HG03280 (cell line): ENCODE measurements at regions not wholly inside any gene's neighbourhood (a gene's known extent, or its start where the extent isn't known, plus 50 kb on each side); places are given as distances from the start of the nearest gene placed in this dataset.

Experiments
- ATAC-seq: cut with Tn5 transposase; IDR thresholded peaks from one replicate; pipeline ENCODE4 v1.9.1; 2021; ENCODE audit warnings: mild to moderate bottlenecking, moderate library complexity; ENCODE audit not compliant: unreplicated experiment

DNA sequence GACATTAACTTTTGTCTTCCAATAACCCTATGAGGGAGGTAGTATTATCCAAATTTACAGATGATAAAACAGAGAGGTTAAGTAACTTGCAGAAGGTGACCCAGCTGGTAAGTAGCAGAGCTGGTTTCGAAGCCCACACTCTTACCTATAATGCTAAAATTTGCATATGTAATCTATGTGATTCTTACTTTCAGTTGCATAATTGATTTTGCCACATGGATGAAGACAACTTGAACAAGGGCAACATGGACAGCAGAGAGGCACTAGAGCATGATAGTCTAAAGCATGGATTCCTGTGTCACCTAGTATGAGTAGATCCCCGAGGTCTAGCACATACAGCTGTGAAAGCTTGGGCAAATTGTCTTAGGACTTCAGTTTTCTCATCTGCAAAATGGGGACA lies 117.6 kb upstream of the DTNBP1 start:
- ATAC-seq: no peak

DNA sequence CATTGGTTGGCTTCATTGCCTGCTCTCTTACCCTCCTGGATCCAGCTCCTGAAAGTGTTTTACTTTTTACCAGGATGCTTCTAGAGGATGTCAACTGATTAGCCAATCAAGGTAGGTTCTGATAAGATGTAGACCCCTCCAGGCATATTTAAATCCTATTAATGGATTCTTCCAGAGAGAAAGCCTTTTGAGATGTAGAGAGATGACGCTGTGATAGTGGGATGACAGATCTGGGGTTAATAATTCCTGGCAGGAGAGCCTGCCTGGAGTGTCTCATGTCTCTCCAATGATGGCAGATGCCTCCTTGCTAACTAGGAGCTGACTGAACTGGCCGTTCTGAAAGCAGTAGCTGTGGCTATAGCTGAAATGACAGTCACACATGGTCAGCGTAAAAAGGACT lies 116.9 kb upstream of the DTNBP1 start:
- no peak for ATAC-seq

DNA sequence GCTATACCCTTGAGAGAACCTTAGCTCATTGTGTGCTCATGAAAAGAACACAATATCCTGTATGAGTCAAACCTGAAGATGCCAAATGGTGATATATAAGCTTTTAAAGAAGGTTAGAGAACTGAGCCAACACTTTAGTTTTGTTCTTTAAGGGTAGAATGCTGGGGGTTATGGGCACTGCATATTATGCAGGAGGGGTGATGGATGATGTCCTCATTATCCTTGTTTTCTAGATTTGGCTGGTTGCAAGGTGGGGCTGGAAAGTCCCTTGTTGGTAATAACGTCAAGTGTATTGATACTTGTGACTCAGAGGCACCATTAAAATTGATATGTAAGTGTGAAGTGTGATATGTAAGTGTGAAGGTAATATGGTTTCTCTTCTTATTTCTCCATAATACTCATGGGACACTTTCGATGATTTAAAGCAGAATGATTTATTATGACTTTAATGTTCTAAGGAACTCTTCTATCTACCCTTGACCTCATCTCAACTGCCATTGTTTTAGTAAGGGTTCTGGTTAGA lies 113.7 kb upstream of the DTNBP1 start:
- ATAC-seq: no peak

DNA sequence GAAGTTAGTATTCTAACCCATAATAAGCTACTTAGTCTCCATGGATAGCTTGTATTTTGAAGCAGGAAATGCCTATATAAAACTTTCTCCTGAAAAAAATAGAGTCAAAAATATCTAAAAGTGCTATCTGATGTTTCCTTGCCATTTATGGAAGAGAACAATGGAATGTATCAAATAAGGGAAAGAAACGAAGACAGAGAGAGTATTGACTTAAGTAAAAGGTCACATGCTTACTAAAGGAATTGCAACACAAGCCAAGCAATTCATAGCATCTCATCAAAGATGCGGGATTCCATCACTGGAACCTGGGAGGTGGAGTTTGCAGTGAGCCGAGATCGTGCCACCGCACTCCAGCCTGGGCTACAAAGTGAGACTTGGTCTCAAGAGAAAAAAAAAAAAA lies 112.9 kb upstream of the DTNBP1 start:
- no peak for ATAC-seq

DNA sequence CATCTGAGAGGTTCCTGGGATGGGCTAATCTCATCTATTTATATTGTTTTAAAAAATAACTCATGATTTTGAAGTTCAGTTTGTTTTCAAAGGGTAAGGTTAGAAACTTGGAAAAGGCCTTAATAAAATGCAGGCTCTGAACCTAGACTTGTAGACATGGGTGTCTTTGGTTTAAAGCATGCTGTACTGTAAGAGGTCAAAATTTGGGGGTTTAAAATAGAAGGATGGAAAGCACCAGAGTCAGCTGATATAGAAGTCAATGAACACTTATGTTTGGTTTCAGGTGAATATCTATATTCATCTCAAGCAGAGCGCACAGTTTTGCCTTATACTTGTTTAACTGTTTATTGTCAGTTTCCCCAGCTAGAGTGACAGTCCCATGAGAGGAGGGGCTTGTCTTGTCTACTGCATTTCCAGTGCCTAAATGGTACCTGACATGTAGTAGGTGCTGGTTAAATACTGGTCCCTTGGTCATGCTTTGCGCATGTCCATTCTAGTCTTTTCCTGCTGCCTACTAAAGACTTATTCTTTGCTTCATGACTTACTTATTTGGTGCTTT lies 112.3 kb upstream of the DTNBP1 start:
- ATAC-seq: no peak

DNA sequence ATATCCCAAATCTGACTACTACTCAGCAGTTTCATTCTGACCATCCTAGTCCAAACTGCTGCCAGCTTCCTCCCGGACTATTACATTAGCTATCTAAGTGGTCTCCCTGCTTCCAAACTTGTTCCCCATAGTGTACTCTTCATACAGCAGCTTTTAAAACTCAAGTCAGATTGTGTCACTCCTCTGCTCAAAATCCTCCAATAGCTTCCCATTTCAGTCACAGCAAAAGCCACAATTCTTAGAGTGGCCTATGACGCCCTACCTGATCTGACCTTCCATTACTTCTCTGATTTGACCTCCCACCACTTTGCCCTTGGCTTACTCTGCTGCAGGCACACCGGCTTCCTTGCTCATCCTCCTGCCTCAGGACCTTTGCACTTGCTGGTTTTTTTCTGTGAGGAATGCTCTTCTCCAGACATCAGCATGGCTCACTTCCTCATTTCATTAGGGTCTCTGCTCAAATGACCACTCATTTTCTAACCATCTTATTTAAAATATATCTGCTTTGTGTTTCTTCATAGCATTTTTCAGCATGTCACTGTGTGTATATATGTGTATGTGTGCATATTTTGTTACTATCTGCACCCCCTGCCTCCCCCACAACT lies 111.1 kb upstream of the DTNBP1 start:
- no peak for ATAC-seq

DNA sequence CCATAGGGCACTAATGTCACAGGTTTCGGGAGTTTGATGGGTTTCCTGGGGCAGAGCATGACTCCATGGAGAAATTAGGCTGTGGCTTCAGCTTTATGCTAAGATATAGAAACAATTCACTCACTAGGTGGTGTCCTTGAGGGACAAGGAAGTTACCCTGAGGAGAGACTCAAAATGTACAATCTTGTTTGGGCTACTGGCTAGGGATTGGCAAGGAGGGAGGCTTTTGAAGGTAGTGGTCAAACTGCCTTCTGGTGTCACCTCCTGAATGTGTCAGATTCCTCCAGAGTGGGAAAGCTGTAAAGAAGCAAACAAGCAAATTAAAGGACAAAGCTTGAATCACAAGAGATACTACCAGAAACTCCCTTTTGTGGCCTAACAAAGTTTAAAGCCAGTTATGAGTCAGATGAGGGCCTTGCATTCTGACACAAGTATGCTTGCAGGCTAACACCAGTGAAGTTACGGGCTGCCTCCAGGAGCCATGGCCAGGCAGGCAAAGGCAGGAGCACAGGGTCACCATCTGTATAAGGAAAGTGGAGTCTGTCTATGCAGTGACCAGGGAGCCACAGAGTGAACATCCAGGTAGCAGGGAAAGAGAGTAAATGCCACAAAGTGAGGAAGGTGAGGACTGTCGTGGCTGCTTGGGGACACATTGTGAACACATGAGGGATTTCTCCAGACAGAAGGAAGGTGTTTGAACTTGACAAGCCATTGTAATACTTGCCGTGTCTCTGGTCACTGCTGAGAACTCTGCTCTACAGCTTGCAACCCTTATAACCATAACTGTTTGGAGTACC lies 107.7 kb upstream of the DTNBP1 start:
- peak; percentile 54 for ATAC-seq

DNA sequence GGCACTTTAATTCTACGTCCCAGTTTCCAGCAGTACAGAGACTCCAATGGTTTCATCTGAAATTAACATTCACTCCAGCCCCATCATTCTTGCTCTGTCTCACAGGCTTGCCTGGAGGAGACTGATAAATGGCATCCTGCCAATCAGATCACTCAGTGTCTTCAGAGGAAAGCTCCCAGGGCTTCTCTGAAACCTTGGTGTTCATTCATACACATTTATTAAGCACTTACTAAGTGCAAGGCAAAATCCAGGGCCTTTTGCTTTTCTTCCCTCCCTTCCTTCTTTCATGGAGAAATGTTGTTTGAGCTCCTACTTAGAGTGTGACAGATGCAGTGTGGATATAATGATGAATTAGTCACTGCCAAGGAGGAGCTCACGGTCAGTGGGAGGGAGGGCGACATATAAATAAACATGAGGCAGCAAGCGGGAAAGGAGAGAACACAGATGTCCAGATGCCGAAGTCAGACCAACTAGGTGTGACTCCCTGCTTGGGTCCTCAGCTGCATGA lies 106.7 kb upstream of the DTNBP1 start:
- no peak for ATAC-seq

DNA sequence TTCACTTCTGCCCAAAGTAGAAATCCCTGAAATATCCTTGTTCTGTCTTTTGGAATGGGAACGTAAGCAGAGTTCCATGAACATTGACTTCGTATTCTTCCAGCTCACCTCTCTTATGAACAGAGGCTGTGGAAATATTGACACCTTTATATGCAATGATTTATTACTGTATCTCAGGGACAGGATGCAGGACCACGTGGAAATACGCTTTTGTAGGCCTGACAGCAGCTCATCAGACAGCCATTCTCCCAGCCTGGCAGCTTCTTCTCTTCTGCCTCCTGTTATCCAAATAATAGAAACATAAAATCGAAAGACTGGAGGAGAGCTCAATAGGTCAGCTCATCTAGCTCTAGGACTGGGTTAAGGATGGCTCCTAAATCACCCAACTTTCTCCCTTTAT lies 106.2 kb upstream of the DTNBP1 start:
- ATAC-seq: no peak

DNA sequence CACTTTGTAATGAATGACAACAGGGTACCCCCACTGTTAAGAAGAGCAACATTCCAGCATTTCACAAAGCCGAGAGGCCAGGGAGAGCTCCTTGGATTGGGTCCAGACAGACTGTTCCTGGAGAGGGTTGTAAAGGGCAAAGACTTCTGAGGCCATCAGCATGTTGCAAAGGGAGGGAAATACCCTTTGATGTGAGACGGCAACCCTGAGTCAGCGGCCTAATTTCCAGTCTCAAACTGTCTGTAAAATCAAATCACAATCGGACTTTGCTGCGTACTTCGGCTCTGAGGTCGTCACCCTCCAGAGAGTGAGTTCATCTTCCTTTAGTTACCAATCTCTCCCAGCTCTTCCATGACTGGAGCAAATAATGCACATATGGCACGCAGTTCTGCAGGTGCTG lies 101.0 kb upstream of the DTNBP1 start:
- ATAC-seq: no peak

DNA sequence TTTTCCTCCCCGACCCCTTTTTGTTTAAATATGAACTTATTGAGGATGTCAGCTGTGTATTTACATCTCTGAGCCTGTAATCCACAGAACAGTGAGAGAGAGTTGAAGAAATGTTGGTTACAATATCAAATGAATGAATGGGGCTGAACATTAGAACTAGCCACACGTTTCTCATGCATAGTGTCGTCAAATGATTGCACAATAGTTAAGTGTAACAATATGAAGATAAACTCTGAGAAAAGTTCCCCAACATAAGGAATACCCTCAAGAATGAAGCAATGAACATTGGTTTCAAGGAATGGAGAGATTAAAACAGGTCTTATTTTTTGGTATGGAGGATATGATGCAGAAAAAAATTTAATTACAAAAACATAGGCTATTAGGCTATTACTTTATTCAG lies 100.5 kb upstream of the DTNBP1 start:
- no peak for ATAC-seq

DNA sequence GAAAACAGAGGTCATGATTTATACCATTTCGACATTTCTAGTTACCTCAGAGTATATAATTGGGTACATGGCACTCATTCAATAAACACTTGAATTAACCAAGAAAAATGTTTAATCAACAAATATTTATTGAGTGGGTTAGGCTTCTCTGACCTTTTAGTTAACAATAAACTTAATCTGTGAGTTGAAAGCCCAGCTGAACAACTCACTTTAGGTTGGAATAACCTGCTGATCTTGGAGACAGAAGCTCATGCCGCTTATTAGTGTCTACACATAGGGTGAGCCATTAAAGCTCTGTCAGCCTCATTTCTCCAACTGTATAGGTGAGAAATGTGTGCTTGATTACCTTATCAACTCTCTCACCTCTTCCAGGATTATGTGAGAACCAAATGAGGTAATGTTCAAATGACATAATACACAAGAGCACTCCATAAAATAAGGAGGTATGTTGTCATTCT lies 98.2 kb upstream of the DTNBP1 start:
- no peak for ATAC-seq

DNA sequence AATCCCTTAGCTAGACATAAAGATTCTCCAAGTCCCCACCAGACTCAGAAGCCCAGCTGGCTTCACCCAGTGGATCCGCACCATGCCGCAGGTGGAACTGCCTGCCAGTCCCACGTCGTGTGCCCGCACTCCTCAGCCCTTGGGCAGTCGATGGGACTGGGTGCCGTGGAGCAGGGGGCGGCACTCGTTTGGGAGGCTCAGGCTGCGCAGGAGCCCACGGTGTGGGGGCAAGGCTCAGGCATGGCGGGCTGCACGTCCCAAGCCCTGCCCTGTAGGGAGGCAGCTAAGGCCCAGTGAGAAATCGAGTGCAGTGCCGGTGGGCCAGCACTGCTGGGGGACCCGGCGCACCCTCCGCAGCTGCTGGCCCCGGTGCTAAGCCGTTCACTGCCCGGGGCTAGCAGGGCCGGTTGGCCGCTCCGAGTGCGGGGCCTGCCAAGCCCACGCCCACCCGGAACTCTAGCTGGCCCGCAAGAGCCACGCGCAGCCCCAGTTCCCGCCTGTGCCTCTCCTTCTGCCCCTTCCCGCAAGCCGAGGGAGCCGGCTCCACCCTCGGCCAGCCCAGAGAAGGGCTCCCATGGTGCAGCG lies 95.9 kb upstream of the DTNBP1 start:
- ATAC-seq: no peak

DNA sequence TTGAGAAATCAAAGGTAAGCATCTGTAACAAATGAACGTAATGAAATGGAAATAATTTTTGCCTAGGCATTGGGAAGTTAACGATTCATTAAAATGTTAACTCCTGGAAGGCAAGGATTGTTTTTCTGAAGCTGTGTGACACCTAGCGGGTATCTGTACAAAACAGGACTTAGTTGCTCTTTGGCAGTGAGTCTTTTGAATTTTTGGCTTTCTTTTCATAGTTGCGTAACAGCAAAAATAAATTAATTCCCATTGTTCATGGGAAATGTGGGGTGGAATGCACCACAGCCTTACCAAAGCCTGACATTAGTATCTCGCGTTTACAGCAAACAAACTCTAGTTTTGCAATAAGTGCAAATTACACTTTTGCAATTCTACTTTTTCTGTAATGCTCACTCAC lies 92.7 kb upstream of the DTNBP1 start:
- no peak for ATAC-seq

DNA sequence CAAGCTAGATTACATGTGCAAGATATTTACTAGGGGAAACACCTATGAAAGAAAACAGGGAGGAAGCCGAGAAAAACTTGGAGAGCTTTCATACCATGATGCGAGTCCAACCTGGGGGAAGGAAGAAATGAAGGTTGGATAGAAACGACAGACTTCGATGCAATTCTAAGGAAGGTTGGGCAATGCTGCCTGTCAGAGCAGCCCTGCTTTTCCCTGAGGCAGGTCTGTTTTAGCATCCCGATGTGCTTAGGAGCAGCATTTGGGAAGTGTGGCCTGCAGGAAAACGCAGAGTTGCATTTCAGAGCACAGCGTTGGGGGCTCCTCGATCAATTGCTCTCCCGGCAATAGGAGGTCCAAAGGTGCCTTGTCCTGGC lies 91.9 kb upstream of the DTNBP1 start:
- no peak for ATAC-seq

DNA sequence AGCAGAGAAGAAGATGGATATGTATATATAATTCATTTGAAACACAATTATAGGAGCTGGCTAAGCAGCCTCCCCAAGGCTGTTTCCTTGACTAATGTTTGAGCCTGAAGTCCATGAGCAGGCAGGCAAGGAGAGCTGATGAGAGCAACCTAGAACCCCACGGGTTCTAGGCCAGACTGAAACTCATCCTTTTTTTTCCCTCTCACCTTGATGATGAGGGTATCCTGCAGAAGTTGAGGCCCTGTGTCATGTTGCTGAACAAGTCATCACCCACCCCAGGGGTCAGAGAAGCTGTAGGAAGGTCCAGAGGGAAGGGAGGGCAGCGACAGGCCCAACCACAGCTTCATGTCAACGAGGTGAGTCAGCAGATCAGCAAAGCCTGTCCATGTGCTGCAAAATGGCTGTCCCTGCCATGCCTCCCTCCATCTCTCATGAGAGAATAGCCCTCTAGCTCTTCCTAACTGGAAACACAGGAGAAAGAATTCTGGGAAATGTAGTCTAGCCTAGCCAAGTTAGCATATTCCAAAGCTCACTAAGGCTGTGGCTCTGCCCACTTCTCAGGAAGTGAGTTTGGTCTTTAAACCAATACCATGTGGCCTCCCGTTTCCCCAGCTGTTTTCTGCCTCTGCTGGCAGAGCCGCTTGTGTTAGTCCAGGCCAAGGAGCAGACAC lies 91.3 kb upstream of the DTNBP1 start:
- ATAC-seq: no peak

DNA sequence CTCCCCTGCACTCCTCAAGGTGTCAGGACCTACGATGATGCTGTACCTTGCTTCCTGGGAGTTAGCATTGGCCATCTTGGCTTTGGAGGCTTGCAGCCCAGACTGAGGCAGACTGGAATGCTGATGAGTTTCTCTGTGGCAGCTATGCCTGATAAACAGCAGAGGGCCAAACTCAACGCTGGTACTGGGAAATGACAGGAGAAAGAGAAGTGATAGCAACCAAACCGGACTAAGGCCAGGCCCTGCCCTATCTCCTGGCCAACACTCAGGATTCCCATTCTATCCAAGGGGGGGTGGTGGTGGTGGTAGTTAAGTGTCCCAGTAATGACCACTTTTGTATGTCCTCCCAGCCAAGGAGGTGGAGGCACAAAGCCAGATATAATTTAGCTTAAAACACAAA lies 90.0 kb upstream of the DTNBP1 start:
- ATAC-seq: no peak

DNA sequence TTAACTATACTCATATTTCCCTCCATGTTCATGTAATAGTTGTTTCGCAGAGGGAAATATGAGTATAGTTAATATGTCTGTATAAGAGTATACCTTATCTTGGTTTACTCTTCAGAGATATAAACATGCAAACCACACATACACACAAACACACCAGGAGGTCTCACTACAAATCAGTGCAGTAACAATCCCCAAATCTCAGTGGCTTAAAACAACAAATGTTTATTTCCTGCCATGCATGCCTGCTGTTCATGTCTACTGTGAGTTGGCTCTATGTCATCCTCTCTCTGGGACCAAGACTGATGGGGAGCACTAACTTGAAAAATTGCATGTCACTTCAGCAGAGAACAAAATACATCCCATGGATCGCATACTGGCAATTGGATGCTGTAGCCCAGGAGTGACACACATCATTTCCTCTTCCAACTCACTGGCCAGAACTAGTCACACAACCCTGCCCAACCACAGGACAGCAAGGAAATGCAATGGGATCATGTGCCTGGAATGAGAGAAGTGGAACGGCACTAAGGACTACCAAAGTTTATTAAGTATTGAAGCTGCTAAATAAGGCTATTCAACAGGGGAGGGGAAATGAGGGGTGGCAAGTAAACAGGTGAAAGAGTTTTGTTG lies 89.0 kb upstream of the DTNBP1 start:
- ATAC-seq: no peak

DNA sequence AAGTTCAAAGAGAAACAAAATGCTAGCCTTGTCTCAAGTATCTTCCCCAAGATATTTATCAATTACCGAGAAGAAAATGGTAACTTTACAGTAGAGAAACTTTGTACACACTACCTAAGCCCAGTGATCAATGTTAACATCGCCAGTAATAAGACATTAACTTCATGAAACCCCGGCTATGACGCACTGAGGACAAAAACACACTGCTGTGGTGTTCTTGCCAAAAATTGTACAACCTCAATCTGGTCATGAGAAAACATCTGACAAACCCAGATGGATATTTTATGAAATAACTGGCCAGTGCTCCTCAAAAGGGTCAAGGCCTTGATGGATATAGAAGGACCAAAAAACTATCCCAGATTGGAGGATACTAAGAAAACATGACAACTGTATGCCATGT lies 85.5 kb upstream of the DTNBP1 start:
- ATAC-seq: no peak

DNA sequence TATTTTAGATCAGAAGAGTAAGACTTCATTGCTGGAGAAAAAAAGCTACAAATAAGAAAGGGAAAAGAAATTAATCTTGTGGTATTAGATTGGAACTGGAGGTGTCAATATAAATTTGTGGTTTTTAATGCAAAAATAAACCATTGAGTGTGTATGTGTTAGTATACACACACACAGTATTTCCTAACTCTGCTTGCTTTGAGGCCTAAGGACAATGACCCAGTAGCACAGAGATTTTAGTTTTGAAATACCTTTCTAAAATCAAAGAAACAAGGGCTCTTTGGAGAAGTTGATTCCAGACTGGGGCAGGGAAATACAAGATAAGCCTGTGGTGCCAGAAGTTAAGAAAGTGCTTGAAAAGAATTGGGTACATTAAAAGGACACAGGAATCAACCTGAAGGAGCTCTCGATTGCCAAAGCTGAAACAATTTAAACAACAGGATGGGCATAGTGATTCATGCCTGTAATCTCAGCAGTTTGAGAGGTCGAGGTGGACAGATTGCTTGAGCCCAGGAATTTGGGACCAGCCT lies 84.6 kb upstream of the DTNBP1 start:
- no peak for ATAC-seq
